Sigmoid colon (tissue), 6 donors: ENCODE measurements at regions not wholly inside any gene's neighbourhood (a gene's known extent, or its start where the extent isn't known, plus 50 kb on each side); places are given as distances from the start of the nearest gene placed in this dataset.

Experiments used
- DNase-seq: peaks from one replicate; pipeline ENCODE4 v3.0.0-alpha.2; 2019
- H3K27ac ChIP-seq, 4 donors: fragments of 200-600 bp; sonication (generic); one replicate each; pipeline ENCODE4 v1.5.1; 2016 to 2019; ENCODE audit warnings: mild to moderate bottlenecking in 1 of 4
- H3K27me3 ChIP-seq, 3 donors: fragments of 200-600 bp; sonication (generic); one replicate each; pipeline ENCODE4 v1.5.1; 2019; ENCODE audit warnings: mild to moderate bottlenecking in 1 of 3
- H3K36me3 ChIP-seq, 4 donors: fragments of 200-600 bp; sonication (generic); one replicate each; pipeline ENCODE4 v1.5.1; 2016 to 2019
- H3K4me1 ChIP-seq, 4 donors: fragments of 200-600 bp; sonication (generic); one replicate each; pipeline ENCODE4 v1.5.1; 2017 to 2019
- H3K4me3 ChIP-seq, 4 donors: fragments of 200-600 bp; sonication (generic); one replicate each; pipeline ENCODE4 v1.5.1; 2017 to 2019; ENCODE audit warnings: mild to moderate bottlenecking in 2 of 4, moderate library complexity in 1 of 4
- H3K9me3 ChIP-seq, 4 donors: fragments of 200-600 bp in 3 of 4; sonication (generic) in 3 of 4; one replicate each; pipeline versions ENCODE4 v1.5.1 to v1.6.1; 2013 to 2019
- CTCF ChIP-seq, 4 experiments: fragments of 450-650 bp in 3 of 4; fragments of 200-600 bp in 1 of 4; IDR thresholded peaks; one replicate each; pipeline ENCODE4 v1.5.1; 2016 to 2019; ENCODE audit warnings: antibody characterized with exemption in 4 of 4, mild to moderate bottlenecking in 3 of 4, moderate library complexity in 2 of 4
- EP300 ChIP-seq, 4 donors: sonication (generic); formaldehyde crosslinking; IDR thresholded peaks; one replicate each; pipeline ENCODE4 v1.6.1; 2017; ENCODE audit warnings: antibody characterized with exemption in 4 of 4
- POLR2A ChIP-seq, 2 donors: fragments of 450-650 bp; IDR thresholded peaks; one replicate each; pipeline ENCODE4 v1.6.1; 2016; ENCODE audit warnings: antibody characterized with exemption in 2 of 2, mild to moderate bottlenecking in 2 of 2, moderate library complexity in 2 of 2
- POLR2AphosphoS5 ChIP-seq, 4 donors: sonication (generic); formaldehyde crosslinking; IDR thresholded peaks; one replicate each; pipeline ENCODE4 v1.6.1; 2017; ENCODE audit warnings: antibody characterized with exemption in 4 of 4
- WGBS, 2 donors: extraction: QIAGEN DNeasy Blood & Tissue Kit; methylation state at CpG; one replicate each; pipeline ENCODE4 v1.1.7; 2013; 5-methylcytosine and 5-hydroxymethylcytosine counted together
- intact Hi-C: fragments of 100-400 bp; cut with DNase I; formaldehyde crosslinking; loops from one replicate; pipeline ENCODE4 v1.15.1; 2023
- donor health status: healthy with polysubstance abuse.
- donor health status: healthy.

GRCh38 chr9:127553793-127554192, 58.3 kb upstream of the STXBP1 start:
- Histone ChIP-seq H3K9me3 (no peaks in the 10 kb centered on the region), H3K36me3 (no peaks in the 10 kb centered on the region), H3K27ac (peak overlapping the region in 3 of 4 donors; percentile 4 to 45 (median 38)), H3K4me1 (peaks cover 0 to 79% (median 61%) of the 10 kb centered on the region in 4 donors), H3K27me3 (no peaks in the 10 kb centered on the region), H3K4me3 (no peak overlapping the region)
- 87 to 89% methylated on average over 4 of the region's 4 CpGs for WGBS, 2 donors
- no peak for TF ChIP-seq POLR2A (IDR thresholded peaks at IDR 0.05)
- TF ChIP-seq POLR2AphosphoS5 (IDR thresholded peaks at IDR 0.05): no peak
- no peak for TF ChIP-seq EP300 (IDR thresholded peaks at IDR 0.05)
- TF ChIP-seq CTCF (IDR thresholded peaks at IDR 0.05): no peak
- intact Hi-C loops: no loop called here
- DNase-seq: no peak

GRCh38 chr9:127554966-127555839, 56.9 kb upstream of the STXBP1 start:
- H3K36me3 ChIP-seq: peaks cover 0 to 11% (median under 1%) of the 10 kb centered on the region in 4 donors
- H3K9me3 ChIP-seq: no peaks in the 10 kb centered on the region
- no peak for TF ChIP-seq POLR2A (IDR thresholded peaks at IDR 0.05)
- no peak for TF ChIP-seq CTCF (IDR thresholded peaks at IDR 0.05)
- no peak for TF ChIP-seq EP300 (IDR thresholded peaks at IDR 0.05)
- no peak for TF ChIP-seq POLR2AphosphoS5 (IDR thresholded peaks at IDR 0.05)
- no peak overlapping the region for H3K4me3 ChIP-seq
- H3K4me1 ChIP-seq: peaks cover 0 to 79% (median 66%) of the 10 kb centered on the region in 4 donors
- no peaks in the 10 kb centered on the region for H3K27me3 ChIP-seq
- intact Hi-C loops: no loop called here
- no peak for DNase-seq
- 81 to 88% methylated on average over 15 of the region's 15 CpGs for WGBS, 2 donors
- H3K27ac ChIP-seq: peak overlapping the region; percentile 66 to 93 (median 81)

- peak; percentile 89 for DNase-seq
- TF ChIP-seq POLR2AphosphoS5 (IDR thresholded peaks at IDR 0.05) (peak in 3 of 4 donors; percentile 49 to 81 (median 60)), POLR2A (IDR thresholded peaks at IDR 0.05) (no peak), EP300 (IDR thresholded peaks at IDR 0.05) (peak in 1 of 4 donors; percentile 34), CTCF (IDR thresholded peaks at IDR 0.05) (no peak)
- 21 to 29% methylated on average over 13 of the region's 13 CpGs for WGBS, 2 donors
- peak overlapping the region; percentile 66 to 93 (median 81) for H3K27ac ChIP-seq
- no peak overlapping the region for H3K4me3 ChIP-seq
- H3K9me3 ChIP-seq: no peaks in the 10 kb centered on the region
- peaks cover 0 to 79% (median 65%) of the 10 kb centered on the region in 4 donors for H3K4me1 ChIP-seq
- peaks cover 0 to 18% (median 4%) of the 10 kb centered on the region in 4 donors for H3K36me3 ChIP-seq
- intact Hi-C loops: no loop called here
- no peaks in the 10 kb centered on the region for H3K27me3 ChIP-seq
Measured at GRCh38 chr9:127555840-127556820, 55.9 kb upstream of the STXBP1 start.

GRCh38 chr9:127556871-127557270, 55.2 kb upstream of the STXBP1 start:
- Histone ChIP-seq H3K4me1 (peaks cover 0 to 79% (median 72%) of the 10 kb centered on the region in 4 donors), H3K9me3 (no peaks in the 10 kb centered on the region), H3K27me3 (no peaks in the 10 kb centered on the region), H3K4me3 (no peak overlapping the region), H3K27ac (peak overlapping the region; percentile 75 to 93 (median 84)), H3K36me3 (peaks cover 0 to 18% (median 4%) of the 10 kb centered on the region in 4 donors)
- intact Hi-C loops: no loop called here
- 59 to 64% methylated on average over 4 of the region's 4 CpGs for WGBS, 2 donors
- TF ChIP-seq CTCF (IDR thresholded peaks at IDR 0.05) (no peak), POLR2A (IDR thresholded peaks at IDR 0.05) (no peak), POLR2AphosphoS5 (IDR thresholded peaks at IDR 0.05) (no peak), EP300 (IDR thresholded peaks at IDR 0.05) (no peak)
- DNase-seq: no peak
